ENCODE measurements at regions not wholly inside any gene's neighbourhood (a gene's known extent, or its start where the extent isn't known, plus 50 kb on each side); places are given as distances from the start of the nearest gene placed in this dataset.
"Not testable (repeated sequence)": the region's sequence is repeated elsewhere in the genome, so short reads cannot be mapped to it uniquely, and the experiment has no call there.

GRCh38 chr15:96138985-96139384 lies 191.5 kb upstream of the NR2F2 start:
- H3K9me3 Mint-ChIP-seq = peaks cover 0 to 4% (median 0%) of the 10 kb centered on the region in 6 donors
- peaks cover 0 to 4% (median 0%) of the 10 kb centered on the region in 3 donors for H3K36me3 Mint-ChIP-seq
- peaks cover 3 to 11% (median 9%) of the 10 kb centered on the region in 3 donors for H3K27me3 Mint-ChIP-seq (ENCODE audit: low read depth in 3 of 3)
- H3K27ac Mint-ChIP-seq = no peak overlapping the region
- DNase-seq = no peak
- no peak overlapping the region for H3K4me3 Mint-ChIP-seq
- no peaks in the 10 kb centered on the region for H3K4me1 Mint-ChIP-seq

- Mint-ChIP-seq H3K27ac (no peak overlapping the region), H3K4me3 (no peak overlapping the region), H3K9me3 (peaks cover 0 to 3% (median 0%) of the 10 kb centered on the region in 6 donors), H3K36me3 (no peaks in the 10 kb centered on the region), H3K27me3 (ENCODE audit: low read depth in 3 of 3) (peaks cover 3 to 5% (median 4%) of the 10 kb centered on the region in 3 donors), H3K4me1 (no peaks in the 10 kb centered on the region)
- DNase-seq = no peak
Observed at GRCh38 chr15:96142498-96142897, 188.0 kb upstream of the NR2F2 start.

- H3K4me1 Mint-ChIP-seq = no peaks in the 10 kb centered on the region
- H3K9me3 Mint-ChIP-seq = peaks cover 0 to 3% (median 0%) of the 10 kb centered on the region in 6 donors
- no peak for DNase-seq
- H3K27me3 Mint-ChIP-seq (ENCODE audit: low read depth in 3 of 3) = peaks cover 4 to 9% (median 9%) of the 10 kb centered on the region in 3 donors
- H3K36me3 Mint-ChIP-seq = no peaks in the 10 kb centered on the region
- H3K4me3 Mint-ChIP-seq = no peak overlapping the region
- no peak overlapping the region for H3K27ac Mint-ChIP-seq
Observed at GRCh38 chr15:96144734-96145133, 185.8 kb upstream of the NR2F2 start.

- no peak for DNase-seq
Observed at GRCh38 chr15:96146726-96147125, 183.8 kb upstream of the NR2F2 start.

GRCh38 chr15:96147267-96147666 lies 183.2 kb upstream of the NR2F2 start:
- Mint-ChIP-seq H3K9me3 (no peaks in the 10 kb centered on the region), H3K4me3 (no peak overlapping the region), H3K36me3 (no peaks in the 10 kb centered on the region), H3K27ac (no peak overlapping the region), H3K4me1 (no peaks in the 10 kb centered on the region), H3K27me3 (ENCODE audit: low read depth in 3 of 3) (peaks cover 4 to 11% (median 5%) of the 10 kb centered on the region in 3 donors)
- DNase-seq = no peak

More at GRCh38 chr15:96146726-96147125, 183.8 kb upstream of the NR2F2 start:
- Mint-ChIP-seq H3K27ac (no peak overlapping the region), H3K4me1 (no peaks in the 10 kb centered on the region), H3K4me3 (no peak overlapping the region), H3K36me3 (no peaks in the 10 kb centered on the region), H3K27me3 (ENCODE audit: low read depth in 3 of 3) (peaks cover 4 to 13% (median 5%) of the 10 kb centered on the region in 3 donors), H3K9me3 (peaks cover 0 to under 1% (median 0%) of the 10 kb centered on the region in 6 donors)

GRCh38 chr15:96150254-96150653 lies 180.2 kb upstream of the NR2F2 start:
- no peaks in the 10 kb centered on the region for H3K36me3 Mint-ChIP-seq
- H3K4me3 Mint-ChIP-seq = no peak overlapping the region
- no peaks in the 10 kb centered on the region for H3K9me3 Mint-ChIP-seq
- H3K27me3 Mint-ChIP-seq (ENCODE audit: low read depth in 3 of 3) = peaks cover 5 to 10% (median 5%) of the 10 kb centered on the region in 3 donors
- no peak for DNase-seq
- no peaks in the 10 kb centered on the region for H3K4me1 Mint-ChIP-seq
- H3K27ac Mint-ChIP-seq = no peak overlapping the region

- H3K4me1 Mint-ChIP-seq, H3K36me3 Mint-ChIP-seq, DNase-seq, H3K9me3 Mint-ChIP-seq, H3K4me3 Mint-ChIP-seq, H3K27ac Mint-ChIP-seq: not testable (repeated sequence)
- H3K27me3 Mint-ChIP-seq (ENCODE audit: low read depth in 3 of 3) = peaks cover 5 to 10% (median 5%) of the 10 kb centered on the region in 3 donors
Observed at GRCh38 chr15:96151749-96152148, 178.8 kb upstream of the NR2F2 start.

GRCh38 chr15:96153929-96154328 lies 176.6 kb upstream of the NR2F2 start:
- peaks cover 3 to 5% (median 5%) of the 10 kb centered on the region in 3 donors for H3K27me3 Mint-ChIP-seq (ENCODE audit: low read depth in 3 of 3)

GRCh38 chr15:96158938-96159337 lies 171.6 kb upstream of the NR2F2 start:
- Mint-ChIP-seq H3K27ac (no peak overlapping the region), H3K4me3 (no peak overlapping the region), H3K27me3 (ENCODE audit: low read depth in 3 of 3) (peaks cover 3 to 7% (median 5%) of the 10 kb centered on the region in 3 donors), H3K4me1 (no peaks in the 10 kb centered on the region), H3K9me3 (no peaks in the 10 kb centered on the region), H3K36me3 (no peaks in the 10 kb centered on the region)
- no peak for DNase-seq

More at GRCh38 chr15:96153929-96154328, 176.6 kb upstream of the NR2F2 start:
- no peak overlapping the region for H3K4me3 Mint-ChIP-seq
- H3K27ac Mint-ChIP-seq = no peak overlapping the region
- no peaks in the 10 kb centered on the region for H3K9me3 Mint-ChIP-seq
- H3K4me1 Mint-ChIP-seq = no peaks in the 10 kb centered on the region
- no peak for DNase-seq
- H3K36me3 Mint-ChIP-seq = no peaks in the 10 kb centered on the region

- Mint-ChIP-seq H3K27me3 (ENCODE audit: low read depth in 3 of 3) (peaks cover 3 to 7% (median 5%) of the 10 kb centered on the region in 3 donors), H3K9me3 (no peaks in the 10 kb centered on the region)
Observed at GRCh38 chr15:96160269-96160668, 170.2 kb upstream of the NR2F2 start.

GRCh38 chr15:96160800-96161199 lies 169.7 kb upstream of the NR2F2 start:
- peaks cover 3 to 7% (median 5%) of the 10 kb centered on the region in 3 donors for H3K27me3 Mint-ChIP-seq (ENCODE audit: low read depth in 3 of 3)
- DNase-seq = no peak
- no peaks in the 10 kb centered on the region for H3K36me3 Mint-ChIP-seq
- H3K4me1 Mint-ChIP-seq = no peaks in the 10 kb centered on the region
- no peak overlapping the region for H3K27ac Mint-ChIP-seq
- H3K4me3 Mint-ChIP-seq = no peak overlapping the region
- no peaks in the 10 kb centered on the region for H3K9me3 Mint-ChIP-seq

More at GRCh38 chr15:96160269-96160668, 170.2 kb upstream of the NR2F2 start:
- no peaks in the 10 kb centered on the region for H3K4me1 Mint-ChIP-seq
- H3K4me3 Mint-ChIP-seq = no peak overlapping the region
- no peak overlapping the region for H3K27ac Mint-ChIP-seq
- H3K36me3 Mint-ChIP-seq = no peaks in the 10 kb centered on the region
- DNase-seq = no peak

GRCh38 chr15:96162322-96162721 lies 168.2 kb upstream of the NR2F2 start:
- peaks cover 5 to 9% (median 6%) of the 10 kb centered on the region in 3 donors for H3K27me3 Mint-ChIP-seq (ENCODE audit: low read depth in 3 of 3)

GRCh38 chr15:96165081-96165480 lies 165.4 kb upstream of the NR2F2 start:
- no peak overlapping the region for H3K4me3 Mint-ChIP-seq
- no peaks in the 10 kb centered on the region for H3K4me1 Mint-ChIP-seq
- peaks cover 4 to 19% (median 15%) of the 10 kb centered on the region in 3 donors for H3K27me3 Mint-ChIP-seq (ENCODE audit: low read depth in 3 of 3)
- peaks cover 0 to 3% (median 0%) of the 10 kb centered on the region in 3 donors for H3K36me3 Mint-ChIP-seq
- no peak overlapping the region for H3K27ac Mint-ChIP-seq
- DNase-seq = no peak
- H3K9me3 Mint-ChIP-seq = no peaks in the 10 kb centered on the region

More at GRCh38 chr15:96162322-96162721, 168.2 kb upstream of the NR2F2 start:
- Mint-ChIP-seq H3K36me3 (no peaks in the 10 kb centered on the region), H3K4me1 (no peaks in the 10 kb centered on the region), H3K9me3 (no peaks in the 10 kb centered on the region), H3K27ac (no peak overlapping the region), H3K4me3 (no peak overlapping the region)
- DNase-seq = no peak

GRCh38 chr15:96165775-96166174 lies 164.7 kb upstream of the NR2F2 start:
- H3K27me3 Mint-ChIP-seq (ENCODE audit: low read depth in 3 of 3) = peaks cover 6 to 16% (median 14%) of the 10 kb centered on the region in 3 donors
- no peaks in the 10 kb centered on the region for H3K4me1 Mint-ChIP-seq
- no peak overlapping the region for H3K27ac Mint-ChIP-seq
- no peak for DNase-seq
- H3K36me3 Mint-ChIP-seq = peaks cover 0 to 3% (median 0%) of the 10 kb centered on the region in 3 donors
- no peak overlapping the region for H3K4me3 Mint-ChIP-seq
- H3K9me3 Mint-ChIP-seq = no peaks in the 10 kb centered on the region

Measured in immature natural killer cell (primary cell).